ENCODE measurements at regions not wholly inside any gene's neighbourhood (a gene's known extent, or its start where the extent isn't known, plus 50 kb on each side); places are given as distances from the start of the nearest gene placed in this dataset.

DNA sequence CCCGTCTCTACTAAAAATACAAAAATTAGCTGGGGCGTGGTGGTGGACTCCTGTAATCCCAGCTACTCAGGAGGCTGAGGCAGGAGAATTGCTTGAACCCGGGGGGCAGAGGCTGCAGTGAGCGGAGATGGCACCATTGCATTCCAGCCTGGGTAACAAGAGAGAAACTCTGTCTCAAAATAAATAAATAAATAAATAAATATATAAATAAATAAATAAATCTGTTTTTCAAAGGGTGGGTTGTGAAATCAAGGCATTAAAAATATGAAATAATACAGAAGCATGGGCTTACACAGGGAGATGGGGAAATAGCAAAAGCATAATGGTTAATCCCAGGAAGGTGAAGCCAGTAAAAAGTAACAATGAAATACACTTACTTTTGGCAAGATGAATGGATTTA is 93.9 kb downstream of the LYZL2 start:
- no peaks in the 10 kb centered on the region for H3K27me3 ChIP-seq
- no peaks in the 10 kb centered on the region for H3K9me3 ChIP-seq
- no peak for ATAC-seq
- no peaks in the 10 kb centered on the region for H3K36me3 ChIP-seq
- H3K4me1 ChIP-seq = peaks cover 0 to 4% (median 4%) of the 10 kb centered on the region in 3 donors
- H3K4me3 ChIP-seq = no peak overlapping the region
- no peak overlapping the region for H3K27ac ChIP-seq
- TF ChIP-seq POLR2AphosphoS5 (IDR thresholded peaks at IDR 0.05) = no peak
- no peak for TF ChIP-seq EP300 (IDR thresholded peaks at IDR 0.05)
- no peak for TF ChIP-seq POLR2A (IDR thresholded peaks at IDR 0.05)
- TF ChIP-seq CTCF (IDR thresholded peaks at IDR 0.05) = no peak
- 100% methylated on average over 1 of the region's 4 CpGs; no CpG with 5 or more reads in 1 of the 2 donors for WGBS, 2 donors (ENCODE audit: low coverage in 1 of 2)

- no peaks in the 10 kb centered on the region for H3K9me3 ChIP-seq
- TF ChIP-seq POLR2A (IDR thresholded peaks at IDR 0.05) (no peak), CTCF (IDR thresholded peaks at IDR 0.05) (peak; percentile 87 to 93 (median 90)), POLR2AphosphoS5 (IDR thresholded peaks at IDR 0.05) (peak; percentile 40)
- H3K27me3 ChIP-seq = no peaks in the 10 kb centered on the region
- no peaks in the 10 kb centered on the region for H3K36me3 ChIP-seq
- peak; percentile 54 for ATAC-seq
- peaks cover 0 to 4% (median 4%) of the 10 kb centered on the region in 3 donors for H3K4me1 ChIP-seq
- 30 to 48% methylated on average over 7 to 19 of the region's 20 CpGs for WGBS, 2 donors (ENCODE audit: low coverage in 1 of 2)
- H3K4me3 ChIP-seq = no peak overlapping the region
- H3K27ac ChIP-seq = no peak overlapping the region
These were observed 94.9 kb downstream of the LYZL2 start for GRCh38 chr10:30534465-30535144.

GRCh38 chr10:30531751-30532530 is 97.6 kb downstream of the LYZL2 start:
- Histone ChIP-seq H3K4me1 (peaks cover 0 to 4% (median 4%) of the 10 kb centered on the region in 3 donors), H3K27ac (no peak overlapping the region), H3K4me3 (no peak overlapping the region), H3K9me3 (no peaks in the 10 kb centered on the region), H3K27me3 (no peaks in the 10 kb centered on the region), H3K36me3 (no peaks in the 10 kb centered on the region)
- TF ChIP-seq POLR2A (IDR thresholded peaks at IDR 0.05) (no peak), EP300 (IDR thresholded peaks at IDR 0.05) (no peak), CTCF (IDR thresholded peaks at IDR 0.05) (no peak), POLR2AphosphoS5 (IDR thresholded peaks at IDR 0.05) (no peak)
- no peak for ATAC-seq
- WGBS, 2 donors (ENCODE audit: low coverage in 1 of 2) = 95 to 100% methylated on average over 1 to 4 of the region's 8 CpGs

- Histone ChIP-seq H3K36me3 (no peaks in the 10 kb centered on the region), H3K9me3 (no peaks in the 10 kb centered on the region), H3K4me3 (no peak overlapping the region), H3K4me1 (no peaks in the 10 kb centered on the region), H3K27me3 (no peaks in the 10 kb centered on the region), H3K27ac (peak overlapping the region in 2 of 4 donors; percentile 17 to 30)
- 80 to 89% methylated on average over 7 to 9 of the region's 28 CpGs for WGBS, 2 donors (ENCODE audit: low coverage in 1 of 2)
- TF ChIP-seq POLR2A (IDR thresholded peaks at IDR 0.05) (no peak), POLR2AphosphoS5 (IDR thresholded peaks at IDR 0.05) (no peak), EP300 (IDR thresholded peaks at IDR 0.05) (no peak), CTCF (IDR thresholded peaks at IDR 0.05) (no peak)
- ATAC-seq = peak; percentile 60
These were observed 95.5 kb downstream of the MAP3K8 start for GRCh38 chr10:30529373-30529998.
